Body of pancreas (tissue), 4 donors: ENCODE measurements at regions not wholly inside any gene's neighbourhood (a gene's known extent, or its start where the extent isn't known, plus 50 kb on each side); places are given as distances from the start of the nearest gene placed in this dataset.

Experiments used
- ATAC-seq: fragments of 150-250 bp; one replicate; pipeline ENCODE4 v1.9.1; 2016
- DNase-seq, 4 donors: peaks; one replicate each; pipeline ENCODE4 v3.0.0-alpha.2; 2019
- H3K27ac ChIP-seq, 4 donors: fragments of 200-600 bp; sonication (generic); 1 replicate in 3 of 4; 2 replicates in 1 of 4; pipeline versions ENCODE4 v1.5.1 to v1.6.1; 2016 to 2019; ENCODE audit warnings: mild to moderate bottlenecking in 1 of 4, mixed read lengths in 1 of 4, moderate library complexity in 1 of 4
- H3K27me3 ChIP-seq, 2 donors: fragments of 200-600 bp; sonication (generic); one replicate each; pipeline ENCODE4 v1.6.0; 2016; ENCODE audit warnings: mild to moderate bottlenecking in 1 of 2
- H3K36me3 ChIP-seq, 2 donors: fragments of 200-600 bp; sonication (generic); replicated peaks in 1 of 2; 2 replicates each; pipeline ENCODE4 v1.5.1; 2016; ENCODE audit warnings: low read depth in 2 of 2; ENCODE audit not compliant: insufficient read depth in 1 of 2
- H3K4me1 ChIP-seq: fragments of 200-600 bp; sonication (generic); one replicate; pipeline ENCODE4 v1.6.0; 2016
- H3K4me3 ChIP-seq, 2 donors: fragments of 200-600 bp; sonication (generic); 1 replicate in 1 of 2; 2 replicates in 1 of 2; pipeline ENCODE4 v1.5.1; 2016 to 2019
- H3K9me3 ChIP-seq, 3 donors: fragments of 200-600 bp; sonication (generic); 1 replicate in 2 of 3; 2 replicates in 1 of 3; pipeline ENCODE4 v1.5.1; 2016
- POLR2A ChIP-seq, 3 donors: fragments of 450-650 bp; IDR thresholded peaks; one replicate each; pipeline ENCODE4 v1.6.1; 2016; ENCODE audit warnings: antibody characterized with exemption in 3 of 3, mild to moderate bottlenecking in 2 of 3
- WGBS, 2 donors: methylation state at CpG; one replicate each; pipeline ENCODE4 v1.1.5; 2017; 5-methylcytosine and 5-hydroxymethylcytosine counted together
- intact Hi-C: fragments of 100-400 bp; cut with DNase I; formaldehyde crosslinking; loops from one replicate; pipeline ENCODE4 v1.15.1; 2023
- TF ChIP-seq, protein P1 (sequence below), 7 experiments: fragments of 450-650 bp in 4 of 7; fragments of 200-600 bp in 3 of 7; sonication (generic) in 3 of 7; IDR thresholded peaks; one replicate each; pipeline ENCODE4 v1.5.1; 2016 to 2019; ENCODE audit warnings: antibody characterized with exemption in 7 of 7

DNA sequence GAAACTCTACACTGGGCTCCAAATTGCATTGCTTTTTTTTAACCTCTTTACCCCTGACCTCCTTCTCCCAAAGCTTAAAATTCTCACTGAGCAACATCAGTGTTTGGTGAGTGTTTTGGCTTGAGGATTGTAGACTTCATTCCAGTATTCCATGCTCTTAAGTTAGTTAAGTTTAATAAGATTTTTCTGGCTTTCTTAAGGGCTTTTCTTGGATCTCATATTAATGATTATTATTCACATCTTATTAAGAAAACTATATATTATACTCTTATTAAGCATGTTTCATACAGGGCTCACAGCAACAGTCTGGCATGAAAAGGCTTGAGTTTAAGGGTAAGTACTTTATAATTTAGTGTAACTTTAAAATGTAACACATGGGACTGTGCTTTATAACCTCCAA is 141.8 kb downstream of the DISP1 start:
- H3K4me1 ChIP-seq: no peaks in the 10 kb centered on the region
- no peaks in the 10 kb centered on the region for H3K27me3 ChIP-seq
- H3K27ac ChIP-seq: no peak overlapping the region
- DNase-seq (no peak), ATAC-seq (no peak)
- TF ChIP-seq POLR2A (IDR thresholded peaks at IDR 0.05): no peak
- TF ChIP-seq, protein P1, sequence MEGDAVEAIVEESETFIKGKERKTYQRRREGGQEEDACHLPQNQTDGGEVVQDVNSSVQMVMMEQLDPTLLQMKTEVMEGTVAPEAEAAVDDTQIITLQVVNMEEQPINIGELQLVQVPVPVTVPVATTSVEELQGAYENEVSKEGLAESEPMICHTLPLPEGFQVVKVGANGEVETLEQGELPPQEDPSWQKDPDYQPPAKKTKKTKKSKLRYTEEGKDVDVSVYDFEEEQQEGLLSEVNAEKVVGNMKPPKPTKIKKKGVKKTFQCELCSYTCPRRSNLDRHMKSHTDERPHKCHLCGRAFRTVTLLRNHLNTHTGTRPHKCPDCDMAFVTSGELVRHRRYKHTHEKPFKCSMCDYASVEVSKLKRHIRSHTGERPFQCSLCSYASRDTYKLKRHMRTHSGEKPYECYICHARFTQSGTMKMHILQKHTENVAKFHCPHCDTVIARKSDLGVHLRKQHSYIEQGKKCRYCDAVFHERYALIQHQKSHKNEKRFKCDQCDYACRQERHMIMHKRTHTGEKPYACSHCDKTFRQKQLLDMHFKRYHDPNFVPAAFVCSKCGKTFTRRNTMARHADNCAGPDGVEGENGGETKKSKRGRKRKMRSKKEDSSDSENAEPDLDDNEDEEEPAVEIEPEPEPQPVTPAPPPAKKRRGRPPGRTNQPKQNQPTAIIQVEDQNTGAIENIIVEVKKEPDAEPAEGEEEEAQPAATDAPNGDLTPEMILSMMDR (IDR thresholded peaks at IDR 0.05): no peak
- no peaks in the 10 kb centered on the region for H3K36me3 ChIP-seq
- H3K4me3 ChIP-seq: no peak overlapping the region
- intact Hi-C loops: no loop called here
- H3K9me3 ChIP-seq: no peaks in the 10 kb centered on the region

- ATAC-seq: no peak
- H3K9me3 ChIP-seq: no peaks in the 10 kb centered on the region
- no peaks in the 10 kb centered on the region for H3K4me1 ChIP-seq
- intact Hi-C loops: no loop called here
- H3K36me3 ChIP-seq: no peaks in the 10 kb centered on the region
- no peaks in the 10 kb centered on the region for H3K27me3 ChIP-seq
- TF ChIP-seq POLR2A (IDR thresholded peaks at IDR 0.05): no peak
- TF ChIP-seq, protein P1 (IDR thresholded peaks at IDR 0.05): no peak
- no peak overlapping the region for H3K4me3 ChIP-seq
- H3K27ac ChIP-seq: no peak overlapping the region
- no peak for DNase-seq
- WGBS, 2 donors: 88 to 91% methylated on average over 5 of the region's 5 CpGs
Observed at GRCh38 chr1:222967466-222968240, 152.8 kb downstream of the DISP1 start.

- H3K4me3 ChIP-seq: no peak overlapping the region
- intact Hi-C loops: no loop called here
- H3K36me3 ChIP-seq: no peaks in the 10 kb centered on the region
- H3K27me3 ChIP-seq: no peaks in the 10 kb centered on the region
- no peak overlapping the region for H3K27ac ChIP-seq
- no peaks in the 10 kb centered on the region for H3K4me1 ChIP-seq
- 70 to 73% methylated on average over 8 of the region's 8 CpGs for WGBS, 2 donors
- TF ChIP-seq, protein P1 (IDR thresholded peaks at IDR 0.05): no peak
- TF ChIP-seq POLR2A (IDR thresholded peaks at IDR 0.05): no peak
- no peak for DNase-seq
- H3K9me3 ChIP-seq: no peaks in the 10 kb centered on the region
- no peak for ATAC-seq
Observed at GRCh38 chr1:222970040-222970439, 155.2 kb downstream of the DISP1 start.

- intact Hi-C loops: no loop called here
- TF ChIP-seq, protein P1 (IDR thresholded peaks at IDR 0.05): no peak
- no peak for TF ChIP-seq POLR2A (IDR thresholded peaks at IDR 0.05)
- H3K4me3 ChIP-seq: no peak overlapping the region
- H3K4me1 ChIP-seq: no peaks in the 10 kb centered on the region
- no peak for DNase-seq
- H3K9me3 ChIP-seq: no peaks in the 10 kb centered on the region
- no peak overlapping the region for H3K27ac ChIP-seq
- ATAC-seq: no peak
- H3K36me3 ChIP-seq: no peaks in the 10 kb centered on the region
- WGBS, 2 donors: 76 to 78% methylated on average over 4 of the region's 4 CpGs
- no peaks in the 10 kb centered on the region for H3K27me3 ChIP-seq
Observed at GRCh38 chr1:222970711-222971110, 155.9 kb downstream of the DISP1 start.

DNA sequence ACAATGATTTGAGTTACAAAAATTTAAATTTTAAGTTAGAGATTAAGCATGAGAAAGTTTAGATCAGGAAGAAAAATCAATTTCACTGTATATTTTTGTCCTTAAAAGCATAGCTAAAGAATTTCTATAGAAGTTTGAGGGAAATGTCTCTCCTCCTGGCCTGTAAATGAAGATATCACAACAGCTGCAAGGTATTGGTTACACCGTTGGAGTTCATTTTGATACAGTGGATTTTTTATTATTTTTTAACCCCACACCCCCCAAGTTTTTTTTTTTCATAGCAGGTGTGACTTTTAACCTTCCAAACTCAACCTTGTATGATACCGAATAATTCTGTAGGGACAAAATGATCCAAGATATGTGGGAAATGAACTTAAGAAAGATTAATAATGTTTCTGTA is 156.3 kb downstream of the DISP1 start:
- H3K9me3 ChIP-seq: no peaks in the 10 kb centered on the region
- no peaks in the 10 kb centered on the region for H3K27me3 ChIP-seq
- no peaks in the 10 kb centered on the region for H3K36me3 ChIP-seq
- H3K27ac ChIP-seq: no peak overlapping the region
- ATAC-seq: no peak
- no peaks in the 10 kb centered on the region for H3K4me1 ChIP-seq
- no peak overlapping the region for H3K4me3 ChIP-seq
- TF ChIP-seq, protein P1 (IDR thresholded peaks at IDR 0.05): no peak
- no peak for TF ChIP-seq POLR2A (IDR thresholded peaks at IDR 0.05)
- no peak for DNase-seq
- intact Hi-C loops: no loop called here
- WGBS, 2 donors: 81 to 85% methylated on average over 2 of the region's 2 CpGs
